ENCODE measurements at regions not wholly inside any gene's neighbourhood (a gene's known extent, or its start where the extent isn't known, plus 50 kb on each side); places are given as distances from the start of the nearest gene placed in this dataset.

DNA sequence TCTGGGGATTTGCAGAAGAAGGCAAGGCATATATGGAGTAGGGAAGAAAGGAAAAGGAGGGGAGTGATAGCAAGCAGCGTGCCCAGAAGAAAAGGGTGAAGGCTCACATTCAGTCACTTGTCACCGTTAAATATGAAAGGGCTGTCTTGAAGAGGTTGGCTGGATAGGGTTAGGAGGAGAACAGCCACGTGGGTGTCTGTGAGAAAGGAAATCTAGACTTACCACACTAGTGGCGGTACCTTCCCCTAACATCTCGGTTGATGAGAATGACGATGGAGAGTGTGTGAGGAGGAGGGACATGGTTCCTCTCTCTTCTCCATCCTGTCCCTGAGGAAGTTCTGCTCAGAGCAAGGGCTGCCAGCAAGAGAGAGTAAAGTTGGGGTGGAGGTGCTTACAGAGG lies 74.3 kb upstream of the CCN6 start:
- TF ChIP-seq CTCF (IDR thresholded peaks at IDR 0.05) (no peak), POLR2A (IDR thresholded peaks at IDR 0.05) (no peak)

Measured in heart left ventricle (tissue), 13 donors.